GM15510 (cell line): ENCODE measurements at regions not wholly inside any gene's neighbourhood (a gene's known extent, or its start where the extent isn't known, plus 50 kb on each side); places are given as distances from the start of the nearest gene placed in this dataset.

Experiments
- POLR2A ChIP-seq: IDR thresholded peaks from 3 replicates; pipeline ENCODE4 v1.6.1; 2011; ENCODE audit warnings: borderline replicate concordance; ENCODE audit not compliant: insufficient read length; ENCODE audit errors: extremely low read depth

GRCh38 chr10:78740976-78741915 is 327.5 kb upstream of the ZMIZ1 start:
- no peak for TF ChIP-seq POLR2A

- TF ChIP-seq POLR2A, result no peak
Observed at GRCh38 chr10:78742406-78742729, 326.4 kb upstream of the ZMIZ1 start.

- no peak for TF ChIP-seq POLR2A
Observed at GRCh38 chr10:78742730-78743615, 325.8 kb upstream of the ZMIZ1 start.

GRCh38 chr10:78744056-78744455 is 324.7 kb upstream of the ZMIZ1 start:
- TF ChIP-seq POLR2A, result no peak

GRCh38 chr10:78744491-78745090 is 324.2 kb upstream of the ZMIZ1 start:
- no peak for TF ChIP-seq POLR2A

- TF ChIP-seq POLR2A, result no peak
Observed at GRCh38 chr10:78745441-78745840, 323.3 kb upstream of the ZMIZ1 start.

GRCh38 chr10:78746155-78746763 is 322.5 kb upstream of the ZMIZ1 start:
- no peak for TF ChIP-seq POLR2A

GRCh38 chr10:78747401-78748234 is 321.1 kb upstream of the ZMIZ1 start:
- no peak for TF ChIP-seq POLR2A

GRCh38 chr10:78748235-78748533 is 320.6 kb upstream of the ZMIZ1 start:
- TF ChIP-seq POLR2A, result no peak

- no peak for TF ChIP-seq POLR2A
Observed at GRCh38 chr10:78749200-78749599, 319.6 kb upstream of the ZMIZ1 start.

- no peak for TF ChIP-seq POLR2A
Observed at GRCh38 chr10:78749898-78750297, 318.9 kb upstream of the ZMIZ1 start.

GRCh38 chr10:78750418-78750817 is 318.3 kb upstream of the ZMIZ1 start:
- no peak for TF ChIP-seq POLR2A

GRCh38 chr10:78751716-78752115 is 317.1 kb upstream of the ZMIZ1 start:
- no peak for TF ChIP-seq POLR2A

GRCh38 chr10:78752221-78752620 is 316.5 kb upstream of the ZMIZ1 start:
- no peak for TF ChIP-seq POLR2A

GRCh38 chr10:78752708-78753107 is 316.1 kb upstream of the ZMIZ1 start:
- TF ChIP-seq POLR2A, result no peak
